Urinary bladder (tissue), 3 donors: ENCODE measurements at regions not wholly inside any gene's neighbourhood (a gene's known extent, or its start where the extent isn't known, plus 50 kb on each side); places are given as distances from the start of the nearest gene placed in this dataset.
"Not testable (repeated sequence)": the region's sequence is repeated elsewhere in the genome, so short reads cannot be mapped to it uniquely, and the experiment has no call there.

ENCODE experiments used
- DNase-seq: peaks from one replicate; pipeline ENCODE4 v3.0.0-alpha.2; 2015; ENCODE audit errors: extremely low spot score
- H3K27ac ChIP-seq: one replicate; pipeline ENCODE4 v1.5.1; 2013; ENCODE audit warnings: low read depth, mild to moderate bottlenecking, moderate library complexity
- H3K36me3 ChIP-seq: one replicate; pipeline ENCODE4 v1.6.1; 2013; ENCODE audit warnings: mild to moderate bottlenecking, moderate library complexity; ENCODE audit not compliant: insufficient read depth
- H3K4me1 ChIP-seq: one replicate; pipeline ENCODE4 v1.6.1; 2013; ENCODE audit warnings: mild to moderate bottlenecking, moderate library complexity; ENCODE audit not compliant: insufficient read depth
- H3K4me3 ChIP-seq: one replicate; pipeline ENCODE4 v1.5.1; 2013; ENCODE audit warnings: low read depth, low read length
- WGBS: extraction: QIAGEN DNeasy Blood & Tissue Kit; methylation state at CpG from one replicate; pipeline ENCODE4 v1.1.7; 2013; 5-methylcytosine and 5-hydroxymethylcytosine counted together
- donor health status: healthy with polysubstance abuse.
- donor health status: healthy.

DNA sequence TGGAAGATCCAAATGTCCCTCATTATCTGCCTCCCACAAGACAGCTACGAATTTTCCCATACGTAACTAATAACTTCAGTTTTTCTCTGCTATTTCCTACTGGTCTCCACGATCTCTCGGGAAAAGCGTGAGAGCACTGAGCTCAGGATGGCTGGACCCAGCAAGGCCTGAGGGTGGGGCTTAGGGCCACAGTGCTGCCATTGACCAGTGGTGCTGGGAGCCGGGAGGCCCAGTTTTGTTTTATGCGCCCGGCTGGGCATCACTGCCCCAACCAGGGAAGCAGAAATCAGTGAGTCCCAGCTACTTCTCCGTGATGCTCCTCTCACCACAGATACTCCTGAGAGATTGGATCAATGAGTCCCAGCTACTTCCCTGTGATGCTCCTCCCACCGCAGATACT is 238.4 kb downstream of the LY86 start:
- Histone ChIP-seq H3K36me3 (no peaks in the 10 kb centered on the region), H3K4me3 (no peak overlapping the region), H3K27ac (no peak overlapping the region), H3K4me1 (no peaks in the 10 kb centered on the region)
- WGBS, result 81% methylated on average over 10 of the region's 10 CpGs
- no peak for DNase-seq

DNA sequence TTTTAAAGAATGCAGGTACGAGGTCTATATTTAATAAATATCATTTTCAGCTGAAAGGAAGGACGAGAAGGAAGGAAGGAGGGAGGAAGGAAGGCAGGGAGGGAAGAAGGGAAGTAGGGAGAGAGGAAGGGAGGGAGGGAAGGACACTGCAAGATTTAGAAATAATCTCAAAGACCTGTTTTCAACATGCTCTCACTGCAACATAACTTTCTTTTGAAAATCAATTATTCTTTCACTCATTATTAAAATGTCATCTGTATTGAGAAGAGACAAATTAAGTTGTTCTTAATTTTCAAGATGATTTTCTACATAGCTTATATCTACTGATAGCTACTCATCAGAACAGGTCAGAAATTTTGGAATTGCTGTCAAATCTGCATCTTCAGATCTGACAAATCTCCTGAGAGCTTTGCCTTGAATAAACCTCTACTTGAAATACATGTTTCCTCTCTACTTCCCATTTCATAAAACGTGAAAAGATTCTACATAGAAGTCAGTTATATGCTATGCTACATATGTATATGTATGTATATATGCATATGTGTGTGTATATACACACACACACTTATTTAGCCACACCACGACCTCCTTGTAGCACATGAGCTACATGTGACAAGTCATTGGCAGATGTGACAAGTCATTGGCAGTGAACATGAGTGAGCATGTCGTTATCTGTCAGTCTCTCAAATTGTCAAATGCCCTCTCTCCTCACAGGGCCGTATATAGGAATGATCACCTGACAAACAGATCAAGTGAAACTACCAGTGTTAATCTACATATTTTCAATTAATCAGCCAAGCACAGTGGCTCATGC is 241.6 kb downstream of the LY86 start:
- DNase-seq, result no peak

DNA sequence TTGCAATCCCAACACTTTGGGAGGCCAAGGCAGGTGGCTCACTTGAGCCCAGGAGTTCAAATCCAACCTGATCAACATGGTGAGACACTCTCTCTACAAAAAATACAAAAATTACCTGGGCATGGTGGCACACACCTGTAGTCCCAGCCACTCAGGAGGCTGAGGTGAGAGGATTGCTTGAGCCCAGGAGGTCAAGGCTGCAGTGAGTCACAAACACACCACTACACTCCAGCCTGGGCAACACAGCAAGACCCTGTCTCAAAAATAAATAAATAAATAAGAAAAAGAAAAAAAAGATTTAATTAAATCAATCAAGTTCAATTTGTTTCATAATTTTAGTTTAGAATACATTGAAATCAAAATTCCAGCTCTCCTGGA is 242.2 kb downstream of the LY86 start:
- not testable (repeated sequence) for DNase-seq, H3K36me3 ChIP-seq, H3K27ac ChIP-seq, H3K4me1 ChIP-seq, H3K4me3 ChIP-seq

More for the DNA sequence above, 241.6 kb downstream of the LY86 start:
- H3K4me3 ChIP-seq, result no peak overlapping the region
- H3K27ac ChIP-seq, result no peak overlapping the region
- no peaks in the 10 kb centered on the region for H3K36me3 ChIP-seq
- no peaks in the 10 kb centered on the region for H3K4me1 ChIP-seq
- WGBS, result 73% methylated on average over 6 of the region's 6 CpGs

DNA sequence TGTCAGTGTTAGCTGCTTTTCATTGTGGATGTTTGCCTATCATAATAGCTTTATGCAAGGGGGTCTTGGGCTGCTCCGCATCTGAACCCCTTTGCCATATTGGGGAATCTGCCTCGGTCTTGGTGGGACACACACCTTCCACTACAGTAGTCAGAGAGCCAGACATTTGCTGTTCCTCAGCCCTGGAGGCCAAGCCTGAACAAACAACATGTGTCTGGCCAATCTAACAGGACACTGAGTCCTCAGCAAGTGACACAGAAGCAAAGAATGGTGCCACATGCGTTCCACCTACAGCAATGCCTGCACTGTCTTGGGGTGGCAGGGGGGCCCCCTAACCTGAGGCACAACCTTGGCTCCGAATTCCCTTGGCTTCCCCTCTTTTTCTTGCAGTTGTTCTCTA is 243.9 kb downstream of the LY86 start:
- WGBS, result 93% methylated on average over 4 of the region's 4 CpGs
- Histone ChIP-seq H3K4me1 (no peaks in the 10 kb centered on the region), H3K27ac (no peak overlapping the region), H3K36me3 (no peaks in the 10 kb centered on the region), H3K4me3 (no peak overlapping the region)
- no peak for DNase-seq

DNA sequence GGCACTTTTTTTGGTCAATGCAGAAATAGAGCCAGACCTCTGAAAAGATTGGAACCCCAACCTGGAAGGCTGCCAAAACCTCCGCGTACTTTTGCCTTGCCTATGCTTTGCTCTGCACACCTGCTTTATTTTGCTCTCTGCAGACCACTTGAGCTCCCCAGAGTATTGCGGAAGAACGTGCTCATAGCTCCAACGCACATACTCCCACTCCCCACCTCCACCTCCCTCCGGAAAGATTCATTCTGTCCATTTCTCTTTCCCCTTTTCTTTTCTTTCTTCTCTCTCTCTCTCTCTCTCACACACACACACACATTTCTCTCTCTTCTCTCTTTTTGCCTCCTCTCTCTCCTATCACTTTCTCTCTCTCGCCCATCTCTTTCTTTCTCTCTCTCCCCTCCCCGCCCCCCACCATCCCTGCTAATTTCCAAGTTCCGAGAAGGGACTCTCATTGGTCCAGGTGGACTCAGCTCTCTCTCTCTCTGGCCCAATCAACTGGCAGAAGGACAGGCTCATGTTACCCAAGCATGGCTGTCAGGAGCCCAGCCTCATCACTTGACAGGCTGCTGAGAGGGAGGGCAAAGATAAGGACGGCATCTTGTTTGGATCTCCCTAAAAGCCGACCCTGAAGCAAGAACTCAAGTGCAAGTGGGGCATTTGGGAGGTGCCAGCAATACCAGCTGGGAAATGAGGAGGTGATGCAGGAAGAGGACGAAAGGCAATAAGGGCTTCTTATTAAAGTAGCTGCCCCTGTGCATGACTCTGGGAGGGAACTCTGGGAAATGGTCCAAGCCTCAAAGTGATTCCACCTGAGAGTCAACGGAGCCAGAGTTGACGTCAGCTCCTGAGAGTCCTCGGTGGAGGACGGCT is 246.1 kb downstream of the LY86 start:
- WGBS, result 51% methylated on average over 16 of the region's 16 CpGs
- Histone ChIP-seq H3K4me3 (no peak overlapping the region), H3K4me1 (no peaks in the 10 kb centered on the region), H3K36me3 (no peaks in the 10 kb centered on the region), H3K27ac (no peak overlapping the region)
- DNase-seq, result no peak

DNA sequence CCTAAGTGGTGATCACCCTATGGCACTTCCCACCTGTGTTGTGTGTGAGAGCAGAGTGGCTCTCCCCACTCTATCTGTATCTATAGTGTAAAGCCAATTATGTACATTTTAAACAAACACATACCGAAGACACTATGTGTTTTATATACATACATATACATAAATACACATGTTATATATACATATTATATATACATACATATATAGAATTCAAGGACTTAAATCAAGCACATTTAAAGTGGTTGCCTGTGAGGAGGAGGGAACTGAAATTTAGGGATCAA is 246.6 kb downstream of the LY86 start:
- DNase-seq, result no peak
- WGBS, result 58% methylated on average over 1 of the region's 1 CpG
- Histone ChIP-seq H3K4me3 (no peak overlapping the region), H3K4me1 (no peaks in the 10 kb centered on the region), H3K27ac (no peak overlapping the region), H3K36me3 (no peaks in the 10 kb centered on the region)

DNA sequence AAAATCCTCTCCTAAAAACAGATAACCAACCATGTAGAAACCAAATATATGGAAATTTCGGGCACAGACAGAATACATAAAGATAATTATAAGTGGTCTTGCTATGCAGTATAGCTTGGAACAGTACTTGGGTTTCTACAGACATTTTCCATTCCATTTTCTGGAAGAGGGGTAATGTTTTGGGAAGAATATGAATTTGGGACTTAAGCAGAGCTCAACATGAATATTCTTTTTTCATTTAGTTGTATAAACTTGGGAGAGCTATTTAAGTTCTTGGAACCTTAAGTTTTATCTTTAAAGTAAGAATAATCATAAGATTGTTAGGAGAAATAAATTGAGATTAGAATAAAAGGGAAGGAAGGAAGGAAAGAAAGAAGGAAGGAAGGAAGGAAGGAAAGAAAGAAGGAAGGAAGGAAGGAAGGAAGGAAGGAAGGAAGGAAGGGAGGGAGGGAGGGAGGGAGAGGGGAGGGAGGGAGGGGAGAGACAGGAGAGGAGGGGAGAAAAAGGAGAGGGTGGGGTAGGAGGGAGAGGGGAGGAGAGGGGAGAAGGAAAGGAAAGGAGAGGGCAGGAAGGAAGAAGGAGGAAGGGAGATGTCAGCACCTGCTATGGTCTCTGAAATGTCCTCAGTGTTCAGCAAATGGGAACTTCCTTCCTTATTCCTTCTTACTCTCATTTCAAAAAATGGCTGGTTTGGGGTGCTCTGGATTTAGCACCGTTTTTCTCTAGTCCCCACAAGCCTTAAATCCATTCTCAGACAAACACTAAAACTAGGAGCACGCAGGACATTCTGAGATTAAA is 248.3 kb downstream of the LY86 start:
- no peak overlapping the region for H3K4me3 ChIP-seq
- H3K27ac ChIP-seq, result no peak overlapping the region
- no peak for DNase-seq
- 74% methylated on average over 3 of the region's 3 CpGs for WGBS
- no peaks in the 10 kb centered on the region for H3K36me3 ChIP-seq
- H3K4me1 ChIP-seq, result no peaks in the 10 kb centered on the region

DNA sequence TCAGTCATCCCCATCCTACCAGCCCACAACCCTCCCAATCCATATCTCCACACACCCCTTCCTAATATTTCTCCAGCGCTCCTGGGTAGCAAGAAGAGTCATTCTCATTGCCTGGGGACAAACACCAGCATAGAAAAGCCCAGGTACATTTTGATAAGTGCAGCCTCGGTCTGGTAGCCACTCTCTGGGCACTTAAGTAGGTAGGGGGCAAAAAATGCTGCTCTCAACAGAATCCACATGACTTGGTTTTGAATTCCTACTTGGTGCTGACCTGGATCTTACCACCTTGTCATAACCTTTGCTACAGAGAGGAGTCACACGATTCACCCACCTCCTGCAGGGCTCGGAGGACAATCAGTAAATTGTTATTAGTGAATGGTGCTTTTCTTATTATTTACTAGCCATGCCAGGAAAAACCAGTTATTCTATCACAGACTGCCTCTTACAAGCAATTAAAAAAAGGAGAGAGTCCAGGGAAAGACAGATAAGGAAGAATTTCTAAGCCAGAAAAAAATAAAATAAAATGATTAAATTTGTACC is 249.1 kb downstream of the LY86 start:
- 77% methylated on average over 4 of the region's 4 CpGs for WGBS
- no peaks in the 10 kb centered on the region for H3K36me3 ChIP-seq
- H3K4me3 ChIP-seq, result no peak overlapping the region
- no peak overlapping the region for H3K27ac ChIP-seq
- DNase-seq, result no peak
- no peaks in the 10 kb centered on the region for H3K4me1 ChIP-seq

DNA sequence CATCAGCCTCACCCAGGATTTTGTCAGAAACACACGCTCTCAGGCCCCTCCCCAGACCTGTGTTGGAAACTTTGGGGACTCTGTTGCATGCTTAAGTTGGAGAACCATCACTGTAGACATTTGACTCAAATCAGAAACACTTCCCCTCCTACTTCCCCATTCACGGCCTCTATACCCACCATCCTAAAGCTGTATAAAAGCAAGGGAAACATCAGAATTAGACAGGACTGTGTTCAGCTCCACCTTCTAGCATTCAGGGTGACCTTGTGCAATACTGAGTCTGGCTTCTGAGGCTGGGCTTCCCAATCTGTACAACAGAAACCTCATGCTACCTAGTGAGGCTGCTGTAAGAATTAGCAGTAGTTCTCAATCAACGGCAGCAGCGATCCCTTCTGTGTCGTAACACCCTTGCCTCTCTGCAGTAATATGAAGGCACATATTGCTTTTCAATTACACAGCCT is 252.3 kb downstream of the LY86 start:
- no peak for DNase-seq
- Histone ChIP-seq H3K27ac (no peak overlapping the region), H3K36me3 (no peaks in the 10 kb centered on the region), H3K4me1 (no peaks in the 10 kb centered on the region), H3K4me3 (no peak overlapping the region)
- 85% methylated on average over 5 of the region's 5 CpGs for WGBS

DNA sequence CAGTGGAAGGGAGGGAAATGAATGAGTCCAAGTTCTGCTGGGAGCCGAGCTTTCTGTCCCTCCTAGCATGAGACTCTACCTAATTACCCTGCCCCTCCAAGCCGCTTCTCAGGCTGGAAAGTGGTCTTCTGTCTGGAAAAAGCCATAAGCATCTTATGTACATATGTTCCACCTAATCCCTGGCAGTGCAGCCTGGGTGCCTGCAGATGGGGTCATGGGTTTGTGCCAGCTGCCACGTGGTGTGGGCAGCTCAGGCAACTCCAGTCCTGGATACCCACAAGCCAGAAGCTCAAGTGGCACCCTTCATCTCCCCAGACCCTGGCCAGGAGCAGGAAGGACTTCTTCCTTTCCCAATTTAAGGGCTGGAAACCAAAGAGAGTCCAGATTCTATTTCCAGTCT is 253.1 kb downstream of the LY86 start:
- WGBS, result 71% methylated on average over 3 of the region's 3 CpGs
- DNase-seq, result no peak
- H3K36me3 ChIP-seq, result no peaks in the 10 kb centered on the region

DNA sequence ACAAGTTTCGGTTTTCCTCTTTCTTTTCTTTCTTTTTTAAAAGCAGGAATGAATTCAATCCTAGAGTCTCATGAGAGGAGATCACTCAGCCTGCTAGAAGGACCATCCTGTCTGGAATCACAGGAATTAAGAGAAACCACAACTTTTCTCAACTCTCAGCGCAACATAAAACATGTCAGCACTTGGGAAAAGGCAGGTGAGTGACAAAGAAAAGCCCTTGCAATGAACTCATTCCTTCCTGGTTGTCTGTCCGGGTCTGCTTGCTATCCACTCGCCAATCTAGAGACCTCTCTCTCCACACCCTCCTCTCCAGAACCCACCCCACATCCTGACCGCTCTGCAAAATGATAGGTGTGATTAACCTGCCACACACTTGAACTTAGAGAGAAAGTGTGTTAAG is 253.8 kb downstream of the LY86 start:
- H3K36me3 ChIP-seq, result no peaks in the 10 kb centered on the region
- WGBS, result 84% methylated on average over 5 of the region's 5 CpGs
- H3K4me3 ChIP-seq, result no peak overlapping the region
- H3K27ac ChIP-seq, result no peak overlapping the region
- no peaks in the 10 kb centered on the region for H3K4me1 ChIP-seq
- DNase-seq, result no peak

More for the DNA sequence above, 253.1 kb downstream of the LY86 start:
- Histone ChIP-seq H3K4me3 (no peak overlapping the region), H3K4me1 (no peaks in the 10 kb centered on the region), H3K27ac (no peak overlapping the region)

DNA sequence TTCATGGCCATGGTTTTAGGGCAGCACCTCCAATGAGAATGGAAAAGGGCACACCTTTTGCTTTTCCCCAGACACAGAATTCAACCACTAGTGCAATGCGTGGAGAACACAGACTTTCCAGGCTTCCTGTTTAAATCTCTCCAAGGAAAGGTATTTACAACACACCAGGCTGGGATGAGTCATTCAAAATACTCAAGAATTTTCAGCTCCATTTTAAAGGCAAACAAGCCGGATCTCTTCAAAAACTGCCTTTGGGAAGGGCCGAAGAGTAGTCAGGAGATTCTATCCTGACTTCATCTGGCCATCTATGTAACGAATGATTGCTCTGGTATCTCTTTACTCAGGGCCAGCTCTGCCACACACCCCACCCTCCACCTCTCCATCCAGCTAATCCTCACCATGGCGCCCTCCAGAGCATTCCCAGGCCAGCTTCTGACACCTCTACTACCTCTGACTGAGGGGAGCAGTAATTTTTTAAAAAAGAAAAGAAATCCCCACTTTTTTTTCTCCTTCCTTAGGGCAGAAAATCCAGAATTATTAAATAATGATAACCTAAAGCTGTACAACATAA is 254.6 kb downstream of the LY86 start:
- Histone ChIP-seq H3K27ac (no peak overlapping the region), H3K4me3 (no peak overlapping the region), H3K36me3 (no peaks in the 10 kb centered on the region), H3K4me1 (no peaks in the 10 kb centered on the region)
- 48% methylated on average over 5 of the region's 5 CpGs for WGBS
- no peak for DNase-seq

DNA sequence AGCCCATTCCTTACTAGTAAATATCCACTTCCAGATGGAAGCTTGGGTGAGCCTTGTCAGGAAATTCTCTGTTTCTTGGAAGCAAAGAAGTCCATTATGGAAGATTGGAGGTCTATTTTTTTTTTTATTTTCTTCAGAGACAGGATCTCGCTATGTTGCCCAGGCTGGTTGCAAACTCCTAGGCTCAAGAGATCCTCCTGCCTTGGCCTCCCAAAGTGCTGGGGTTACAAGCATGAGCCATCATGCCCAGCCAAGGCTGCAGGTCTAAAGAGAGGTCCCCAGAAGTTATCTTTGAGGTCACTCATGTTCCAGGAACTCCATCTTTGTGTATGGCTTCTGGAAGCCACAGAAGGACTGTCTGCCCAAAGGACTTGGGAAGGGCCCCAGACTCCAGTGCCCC is 255.3 kb downstream of the LY86 start:
- H3K36me3 ChIP-seq, result no peaks in the 10 kb centered on the region
- no peak overlapping the region for H3K4me3 ChIP-seq
- no peaks in the 10 kb centered on the region for H3K4me1 ChIP-seq
- no peak overlapping the region for H3K27ac ChIP-seq
- WGBS, result 95% methylated on average over 1 of the region's 1 CpG
- no peak for DNase-seq
